ENCODE measurements at regions not wholly inside any gene's neighbourhood (a gene's known extent, or its start where the extent isn't known, plus 50 kb on each side); places are given as distances from the start of the nearest gene placed in this dataset.
"Not testable (repeated sequence)": the region's sequence is repeated elsewhere in the genome, so short reads cannot be mapped to it uniquely, and the experiment has no call there.

GRCh38 chr4:1589098-1589497, 95.0 kb downstream of the FAM53A start:
- DNase-seq: no peak

- DNase-seq: no peak
These were observed 95.8 kb downstream of the FAM53A start for GRCh38 chr4:1588306-1588705.

- DNase-seq: no peak
These were observed 99.6 kb downstream of the FAM53A start for GRCh38 chr4:1584498-1584897.

- DNase-seq: no peak
These were observed 100.3 kb downstream of the FAM53A start for GRCh38 chr4:1583859-1584258.

- DNase-seq: no peak
These were observed 100.9 kb downstream of the FAM53A start for GRCh38 chr4:1583051-1583785.

- no peak for DNase-seq
These were observed 101.9 kb downstream of the FAM53A start for GRCh38 chr4:1582227-1582626.

- not testable (repeated sequence) for DNase-seq
These were observed 102.8 kb downstream of the FAM53A start for GRCh38 chr4:1581164-1581894.

GRCh38 chr4:1580692-1581012, 103.5 kb downstream of the FAM53A start:
- DNase-seq: not testable (repeated sequence)

- no peak for DNase-seq
These were observed 104.0 kb downstream of the FAM53A start for GRCh38 chr4:1579901-1580691.

GRCh38 chr4:1579001-1579900, 104.9 kb downstream of the FAM53A start:
- no peak for DNase-seq

- DNase-seq: no peak
These were observed 105.8 kb downstream of the FAM53A start for GRCh38 chr4:1578251-1578773.

GRCh38 chr4:1577822-1578217, 106.3 kb downstream of the FAM53A start:
- DNase-seq: no peak

GRCh38 chr4:1576961-1577821, 106.9 kb downstream of the FAM53A start:
- no peak for DNase-seq

- DNase-seq: no peak
These were observed 107.7 kb downstream of the FAM53A start for GRCh38 chr4:1576304-1576960.

GRCh38 chr4:1575418-1576303, 108.5 kb downstream of the FAM53A start:
- DNase-seq: no peak

- no peak for DNase-seq
These were observed 109.3 kb downstream of the FAM53A start for GRCh38 chr4:1574601-1575417.

- DNase-seq: no peak
These were observed 110.2 kb downstream of the FAM53A start for GRCh38 chr4:1573830-1574459.

GRCh38 chr4:1572964-1573720, 111.0 kb downstream of the FAM53A start:
- no peak for DNase-seq

Data from NCI-H2029 treated with DMSO at 0.1 percent for 48 hours (cell line).